BE2C (cell line): ENCODE measurements at regions not wholly inside any gene's neighbourhood (a gene's known extent, or its start where the extent isn't known, plus 50 kb on each side); places are given as distances from the start of the nearest gene placed in this dataset.

ENCODE experiments used
- DNase-seq: peaks from one replicate; pipeline ENCODE4 v3.0.0-alpha.2; 2020
- H3K27me3 ChIP-seq: fragments of 250-450 bp; sonication (Bioruptor Pico); 2 replicates; pipeline ENCODE4 v1.5.1; 2020; ENCODE audit warnings: mild to moderate bottlenecking
- H3K36me3 ChIP-seq: fragments of 250-450 bp; sonication (Bioruptor Pico); 2 replicates; pipeline ENCODE4 v1.5.1; 2020; ENCODE audit warnings: mild to moderate bottlenecking
- H3K4me1 ChIP-seq: fragments of 250-450 bp; sonication (Bioruptor Pico); 2 replicates; pipeline ENCODE4 v1.5.1; 2020
- H3K4me3 ChIP-seq: 2 replicates; pipeline ENCODE4 v1.5.1; 2011; ENCODE audit warnings: low read depth, low read length
- H3K9me3 ChIP-seq: fragments of 250-450 bp; sonication (Bioruptor Pico); 2 replicates; pipeline ENCODE4 v1.5.1; 2020
- TF ChIP-seq, protein P1 (sequence below): IDR thresholded peaks from 2 replicates; pipeline ENCODE4 v1.5.1; 2012; ENCODE audit warnings: mild to moderate bottlenecking, low read depth, low read length

GRCh38 chrX:109878236-109878635 is 124.7 kb upstream of the TMEM164 start:
- no peak for DNase-seq
- TF ChIP-seq, protein P1, sequence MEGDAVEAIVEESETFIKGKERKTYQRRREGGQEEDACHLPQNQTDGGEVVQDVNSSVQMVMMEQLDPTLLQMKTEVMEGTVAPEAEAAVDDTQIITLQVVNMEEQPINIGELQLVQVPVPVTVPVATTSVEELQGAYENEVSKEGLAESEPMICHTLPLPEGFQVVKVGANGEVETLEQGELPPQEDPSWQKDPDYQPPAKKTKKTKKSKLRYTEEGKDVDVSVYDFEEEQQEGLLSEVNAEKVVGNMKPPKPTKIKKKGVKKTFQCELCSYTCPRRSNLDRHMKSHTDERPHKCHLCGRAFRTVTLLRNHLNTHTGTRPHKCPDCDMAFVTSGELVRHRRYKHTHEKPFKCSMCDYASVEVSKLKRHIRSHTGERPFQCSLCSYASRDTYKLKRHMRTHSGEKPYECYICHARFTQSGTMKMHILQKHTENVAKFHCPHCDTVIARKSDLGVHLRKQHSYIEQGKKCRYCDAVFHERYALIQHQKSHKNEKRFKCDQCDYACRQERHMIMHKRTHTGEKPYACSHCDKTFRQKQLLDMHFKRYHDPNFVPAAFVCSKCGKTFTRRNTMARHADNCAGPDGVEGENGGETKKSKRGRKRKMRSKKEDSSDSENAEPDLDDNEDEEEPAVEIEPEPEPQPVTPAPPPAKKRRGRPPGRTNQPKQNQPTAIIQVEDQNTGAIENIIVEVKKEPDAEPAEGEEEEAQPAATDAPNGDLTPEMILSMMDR: no peak
- no peak overlapping the region for H3K4me3 ChIP-seq
- no peaks in the 10 kb centered on the region for H3K9me3 ChIP-seq
- H3K27me3 ChIP-seq: no peaks in the 10 kb centered on the region
- H3K36me3 ChIP-seq: no peaks in the 10 kb centered on the region
- H3K4me1 ChIP-seq: no peaks in the 10 kb centered on the region

DNA sequence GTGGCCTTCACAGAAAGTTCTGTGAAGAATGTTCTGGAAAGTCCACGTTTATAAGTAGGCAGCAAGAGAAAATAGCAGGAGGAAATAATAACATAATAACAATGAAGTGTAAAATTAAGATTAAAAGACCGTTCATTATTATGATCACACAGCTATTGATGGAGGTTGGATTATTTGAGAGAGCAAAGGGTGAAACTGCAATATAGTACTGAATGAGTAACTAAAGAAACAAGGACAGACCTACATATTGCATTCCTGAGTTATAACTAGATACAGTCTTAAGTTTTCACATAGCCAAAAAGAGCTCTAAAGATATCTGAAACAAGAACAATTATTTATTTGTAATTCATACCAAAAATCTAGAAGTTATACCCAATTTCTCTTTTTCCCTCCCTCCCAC is 122.9 kb upstream of the TMEM164 start:
- Histone ChIP-seq H3K4me1 (no peaks in the 10 kb centered on the region), H3K4me3 (no peak overlapping the region), H3K27me3 (no peaks in the 10 kb centered on the region), H3K9me3 (no peaks in the 10 kb centered on the region), H3K36me3 (no peaks in the 10 kb centered on the region)
- TF ChIP-seq, protein P1: no peak
- DNase-seq: no peak

DNA sequence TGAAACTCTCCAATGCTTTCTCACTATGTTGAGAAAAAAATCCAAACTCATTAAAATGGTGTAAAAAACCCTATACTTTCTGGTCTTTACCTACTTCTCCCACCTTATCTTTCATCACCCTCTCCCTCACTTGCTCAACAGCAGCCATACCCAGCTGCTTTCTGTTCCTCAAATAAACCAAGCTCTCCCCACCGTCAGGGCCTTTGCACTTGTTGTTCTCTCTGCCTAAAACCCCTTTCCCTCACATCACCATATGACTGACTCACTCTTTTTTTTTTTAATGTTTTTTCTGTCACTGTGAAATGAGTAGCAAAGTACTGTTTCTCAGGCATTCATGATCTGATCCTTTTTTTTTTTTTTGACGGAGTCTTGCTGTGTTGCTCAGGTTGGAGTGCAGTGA is 122.3 kb upstream of the TMEM164 start:
- Histone ChIP-seq H3K4me1 (no peaks in the 10 kb centered on the region), H3K27me3 (no peaks in the 10 kb centered on the region), H3K4me3 (no peak overlapping the region), H3K36me3 (no peaks in the 10 kb centered on the region), H3K9me3 (no peaks in the 10 kb centered on the region)
- TF ChIP-seq, protein P1: no peak
- no peak for DNase-seq

GRCh38 chrX:109886122-109886761 is 116.7 kb upstream of the TMEM164 start:
- Histone ChIP-seq H3K9me3 (no peaks in the 10 kb centered on the region), H3K27me3 (no peaks in the 10 kb centered on the region), H3K36me3 (no peaks in the 10 kb centered on the region), H3K4me3 (no peak overlapping the region), H3K4me1 (no peaks in the 10 kb centered on the region)
- TF ChIP-seq, protein P1: peak; percentile 78
- DNase-seq: peak; percentile 26

GRCh38 chrX:109889289-109890006 is 113.5 kb upstream of the TMEM164 start:
- Histone ChIP-seq H3K36me3 (no peaks in the 10 kb centered on the region), H3K9me3 (no peaks in the 10 kb centered on the region), H3K4me1 (no peaks in the 10 kb centered on the region), H3K27me3 (no peaks in the 10 kb centered on the region), H3K4me3 (no peak overlapping the region)
- no peak for DNase-seq
- TF ChIP-seq, protein P1: no peak

DNA sequence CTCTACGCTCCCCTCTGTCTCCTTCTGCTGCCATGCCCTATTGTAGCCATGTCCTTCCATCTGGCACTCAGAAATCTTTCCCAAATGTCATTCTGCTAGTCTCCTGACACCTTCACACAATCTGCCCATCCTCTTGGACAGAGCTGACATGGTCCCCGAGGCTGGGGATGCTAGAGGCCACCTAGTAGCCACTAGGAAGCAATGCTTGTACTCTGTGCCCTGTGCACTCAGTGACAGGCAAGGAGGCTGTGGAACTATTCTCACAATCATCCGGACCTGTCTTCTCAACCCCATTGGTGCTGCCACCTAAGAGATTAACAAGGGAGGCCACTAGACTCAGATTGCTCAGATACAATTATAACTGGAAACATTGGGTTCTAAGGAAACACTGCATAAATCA is 112.6 kb upstream of the TMEM164 start:
- no peak for DNase-seq
- TF ChIP-seq, protein P1: no peak
- no peaks in the 10 kb centered on the region for H3K36me3 ChIP-seq
- H3K4me3 ChIP-seq: no peak overlapping the region
- no peaks in the 10 kb centered on the region for H3K9me3 ChIP-seq
- no peaks in the 10 kb centered on the region for H3K4me1 ChIP-seq
- H3K27me3 ChIP-seq: no peaks in the 10 kb centered on the region
